ENCODE measurements at regions not wholly inside any gene's neighbourhood (a gene's known extent, or its start where the extent isn't known, plus 50 kb on each side); places are given as distances from the start of the nearest gene placed in this dataset.
A peak's percentile ranks its signal among the peaks of the same experiment; 100 is the strongest.

DNA sequence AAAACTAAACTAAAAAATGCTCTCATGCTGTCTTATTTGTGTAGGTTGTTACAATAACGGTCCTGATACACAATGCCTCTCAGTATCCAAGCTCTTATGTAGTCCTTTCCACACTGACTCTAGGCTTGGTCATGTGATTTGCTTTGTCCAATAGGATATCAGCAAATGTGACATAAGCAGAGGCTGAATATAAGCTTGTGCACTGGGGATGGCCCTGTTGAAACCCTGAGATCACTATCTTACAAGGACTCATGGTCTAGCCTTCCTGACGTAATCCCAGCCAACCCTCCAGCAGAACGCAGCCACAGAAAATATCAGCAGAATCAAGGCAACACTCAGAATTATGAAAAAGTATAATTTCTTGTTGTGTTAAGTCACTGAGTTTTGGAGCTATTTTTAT, 145.1 kb upstream of the CCN2 start:
- DNase-seq (ENCODE audit: low spot score): no peak

DNA sequence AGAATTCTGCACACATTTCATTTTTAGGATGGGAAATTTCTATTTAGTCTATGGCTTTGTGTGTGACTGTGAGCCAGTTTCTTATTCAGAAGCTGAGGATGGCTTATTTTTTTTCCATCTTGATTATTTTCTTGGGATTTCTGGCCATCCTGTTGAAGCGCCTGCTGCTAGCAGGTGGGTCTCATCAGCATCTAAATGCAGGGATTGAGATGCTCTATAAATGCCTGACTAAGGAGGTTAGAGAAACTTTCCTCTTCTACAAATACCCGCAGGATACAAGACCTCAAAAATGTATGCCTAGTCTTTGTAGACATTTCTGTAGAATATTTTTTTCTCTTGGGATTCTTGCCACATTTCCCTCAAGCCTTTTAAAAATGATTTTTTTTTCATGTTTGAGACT, 138.0 kb upstream of the CCN2 start:
- DNase-seq (ENCODE audit: low spot score): no peak

DNA sequence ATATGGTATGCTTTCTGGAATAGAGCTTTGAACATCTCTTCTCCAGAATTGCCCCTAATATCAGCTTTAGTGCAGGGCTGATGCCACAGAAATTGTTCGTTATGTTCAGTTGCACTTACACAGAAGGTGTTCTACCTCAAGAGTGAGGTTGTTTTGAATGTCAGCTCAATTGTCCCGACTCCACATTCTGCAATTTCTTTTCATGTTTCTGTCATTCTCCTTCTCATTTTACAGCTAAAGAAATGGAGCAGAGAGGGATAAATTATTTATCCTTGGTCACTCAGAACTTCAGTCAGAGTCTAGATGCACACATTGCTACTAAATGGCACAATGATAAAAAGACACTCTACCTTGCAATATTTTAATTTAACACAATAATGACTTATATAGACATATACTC, 137.0 kb upstream of the CCN2 start:
- no peak for DNase-seq (ENCODE audit: low spot score)

DNA sequence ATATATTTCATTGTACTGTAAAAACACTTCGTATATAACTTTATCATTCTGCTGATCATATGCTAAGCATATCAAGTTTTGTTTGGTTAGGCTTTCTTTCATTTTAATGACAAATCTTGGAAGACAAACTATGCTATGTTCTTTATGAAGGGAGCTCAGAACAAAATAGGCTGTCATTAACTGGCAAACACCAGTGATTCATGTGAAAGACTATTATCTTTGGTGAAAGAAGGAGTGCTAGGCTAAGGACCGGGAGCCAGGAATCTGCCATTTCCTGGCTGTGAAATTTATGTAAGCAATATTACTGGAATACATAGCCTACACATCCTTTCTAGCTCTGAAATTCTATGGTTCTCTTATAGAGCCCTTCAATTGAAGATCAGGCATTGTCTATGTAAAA, 136.2 kb upstream of the CCN2 start:
- no peak for DNase-seq (ENCODE audit: low spot score)

DNA sequence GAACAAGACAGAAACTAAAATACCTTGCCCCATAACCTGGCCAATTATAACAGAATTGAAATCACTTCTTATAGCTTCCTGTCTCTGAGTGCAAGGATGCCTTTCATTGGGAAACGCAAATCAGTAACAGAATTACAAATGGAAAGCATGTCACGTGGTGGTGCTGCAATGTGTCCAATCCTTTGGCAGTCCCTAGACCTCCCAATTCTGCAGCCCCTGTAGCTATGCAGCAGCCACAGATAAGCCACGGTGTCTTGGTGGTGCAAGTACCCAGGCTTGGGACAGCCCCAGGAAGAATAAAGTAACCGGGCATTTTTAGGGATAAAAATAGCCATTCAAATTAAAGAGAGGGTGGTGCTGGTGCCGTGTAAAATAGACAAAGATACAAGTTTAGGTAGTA, 134.6 kb upstream of the CCN2 start:
- no peak for DNase-seq (ENCODE audit: low spot score)

DNA sequence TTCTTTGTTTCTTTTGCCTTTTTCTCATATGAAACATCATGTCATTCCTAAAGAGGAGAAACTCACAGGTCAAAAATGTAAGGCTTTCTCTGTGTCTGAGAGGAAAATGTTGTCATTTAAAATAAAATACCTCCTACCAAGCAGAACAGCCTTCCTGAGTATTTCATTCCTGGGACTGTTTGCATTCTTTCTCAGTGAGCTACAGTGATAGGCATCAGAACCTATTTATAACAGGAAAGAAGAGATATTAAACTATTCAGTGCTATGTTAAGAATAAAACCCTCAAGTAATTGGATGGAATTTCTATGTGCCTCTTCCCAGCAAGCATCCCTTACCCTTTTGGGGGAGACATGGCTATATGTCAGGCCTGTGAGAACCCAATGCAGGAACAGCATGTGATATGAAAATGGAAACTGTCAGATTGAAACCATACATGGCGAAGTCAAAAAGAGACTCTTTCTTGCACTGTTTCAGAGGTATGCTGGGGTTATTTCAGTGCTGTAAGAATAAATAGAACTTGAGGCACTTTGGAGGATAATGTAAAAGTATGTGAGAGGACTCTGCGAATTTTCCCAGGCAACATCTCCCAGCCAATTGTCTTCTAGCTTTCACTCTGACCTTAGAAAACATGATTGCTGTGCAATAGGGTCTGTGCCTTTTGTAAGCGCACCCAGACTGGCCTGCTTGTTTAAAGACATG, 133.8 kb upstream of the CCN2 start:
- no peak for DNase-seq (ENCODE audit: low spot score)

DNA sequence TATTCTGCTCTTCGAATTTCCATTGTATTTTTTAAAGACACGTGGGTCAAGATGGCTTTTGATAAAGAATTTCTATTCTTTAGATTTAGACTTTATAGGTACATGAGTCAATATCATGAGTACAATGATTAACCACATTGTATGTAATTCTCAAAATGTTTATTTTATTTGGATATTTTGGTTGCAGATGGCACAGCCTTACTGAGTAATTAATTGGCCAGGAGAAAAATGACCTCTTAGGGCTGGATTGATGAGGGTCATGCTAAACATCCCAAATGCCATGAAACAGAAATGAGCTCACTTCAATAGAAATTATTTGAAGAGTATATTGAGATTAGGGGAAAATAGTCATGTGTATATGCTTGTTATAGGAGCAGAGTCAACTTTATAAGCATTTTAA, 131.2 kb upstream of the CCN2 start:
- no peak for DNase-seq (ENCODE audit: low spot score)

DNA sequence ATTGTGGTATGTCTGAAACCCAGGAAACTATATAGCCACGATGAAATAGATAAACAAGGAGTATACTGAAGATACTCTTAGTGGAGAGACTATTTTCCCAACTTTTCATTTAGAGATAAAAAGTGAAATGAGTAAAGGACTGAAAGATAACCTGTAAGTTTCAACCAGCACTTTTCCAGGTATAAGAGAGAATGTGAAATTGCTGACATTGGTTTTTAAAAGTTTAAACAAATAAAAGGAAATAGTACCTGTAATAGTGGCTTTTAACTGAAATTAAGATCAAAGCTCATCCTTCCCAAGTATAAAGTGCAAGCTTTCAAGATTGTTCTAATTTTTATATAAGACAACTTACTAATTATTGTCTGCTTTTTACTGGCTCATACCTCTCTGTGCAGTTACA, 130.2 kb upstream of the CCN2 start:
- DNase-seq (ENCODE audit: low spot score): no peak

DNA sequence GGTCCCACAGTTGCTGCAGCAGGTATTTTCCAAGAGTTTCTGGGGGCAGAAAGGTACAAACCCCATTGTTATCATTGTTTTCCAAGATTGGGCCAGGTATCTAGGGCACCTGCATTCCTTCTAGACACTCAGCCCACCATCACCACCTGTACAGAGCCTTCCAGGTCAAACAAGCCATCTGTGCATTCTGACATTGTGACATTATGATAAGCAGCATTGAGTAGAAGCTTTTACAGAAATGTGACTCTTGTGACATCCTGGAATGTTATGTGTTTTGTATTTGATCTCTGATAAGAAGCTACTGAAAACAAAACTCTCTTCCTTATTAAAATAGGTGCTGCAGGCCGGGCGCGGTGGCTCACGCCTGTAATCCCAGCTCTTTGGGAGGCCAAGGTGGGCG, 128.1 kb upstream of the CCN2 start:
- no peak for DNase-seq (ENCODE audit: low spot score)

DNA sequence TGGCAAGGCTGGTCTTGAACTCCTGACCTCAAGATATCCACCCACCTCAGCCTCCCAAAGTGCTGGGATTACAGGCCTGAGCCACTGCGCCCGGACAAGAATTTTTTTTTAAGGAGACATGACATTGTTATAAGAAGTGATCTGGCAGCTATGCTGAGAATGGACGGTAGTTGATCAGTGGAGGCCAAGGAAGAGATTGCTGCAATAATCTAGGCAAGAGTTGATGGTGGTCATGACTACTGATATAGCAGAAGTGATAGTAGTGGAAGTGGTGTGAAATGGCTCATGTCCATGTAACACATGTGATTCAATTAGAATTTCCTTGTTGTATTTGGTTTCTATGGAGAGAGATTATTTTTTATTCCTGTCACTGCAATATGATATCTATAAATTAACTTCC, 125.3 kb upstream of the CCN2 start:
- no peak for DNase-seq (ENCODE audit: low spot score)

DNA sequence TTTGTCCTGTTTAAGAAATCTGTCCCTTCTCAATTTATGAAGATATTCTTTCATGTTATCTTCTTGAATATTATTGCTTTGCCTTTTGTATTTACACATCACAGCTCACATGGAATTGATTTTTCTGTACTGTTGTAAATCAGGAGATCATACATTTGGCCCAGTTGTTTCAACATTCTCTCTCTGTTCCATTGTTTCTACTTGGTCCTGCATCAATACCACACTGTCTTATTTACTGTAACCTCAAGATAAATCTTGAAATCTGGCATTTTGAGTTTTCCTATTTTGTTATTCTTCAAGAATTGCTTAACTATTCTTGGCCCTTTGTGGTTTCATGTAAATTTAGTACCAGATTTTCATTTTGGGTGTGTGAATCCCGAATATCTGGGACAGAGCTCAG, 121.7 kb upstream of the CCN2 start:
- DNase-seq (ENCODE audit: low spot score): no peak

DNA sequence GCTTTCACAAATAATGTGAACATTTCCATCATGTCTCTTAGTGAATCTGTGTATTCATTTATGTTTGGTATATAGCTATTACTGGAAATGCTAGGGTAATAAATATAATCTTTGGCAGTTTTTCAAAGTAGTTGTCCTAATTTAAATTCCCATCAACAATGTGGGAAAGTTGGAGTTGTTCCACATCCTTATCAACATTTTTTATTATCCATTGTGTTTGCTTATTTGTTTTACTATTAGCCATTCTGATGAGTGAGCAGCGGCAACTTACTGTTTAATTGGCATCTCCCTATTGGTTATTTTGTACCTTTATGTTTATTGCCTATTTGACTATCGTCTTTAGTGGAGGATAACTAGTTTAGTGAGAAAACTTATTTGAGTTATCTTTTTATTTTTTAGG, 121.1 kb upstream of the CCN2 start:
- DNase-seq (ENCODE audit: low spot score): no peak

DNA sequence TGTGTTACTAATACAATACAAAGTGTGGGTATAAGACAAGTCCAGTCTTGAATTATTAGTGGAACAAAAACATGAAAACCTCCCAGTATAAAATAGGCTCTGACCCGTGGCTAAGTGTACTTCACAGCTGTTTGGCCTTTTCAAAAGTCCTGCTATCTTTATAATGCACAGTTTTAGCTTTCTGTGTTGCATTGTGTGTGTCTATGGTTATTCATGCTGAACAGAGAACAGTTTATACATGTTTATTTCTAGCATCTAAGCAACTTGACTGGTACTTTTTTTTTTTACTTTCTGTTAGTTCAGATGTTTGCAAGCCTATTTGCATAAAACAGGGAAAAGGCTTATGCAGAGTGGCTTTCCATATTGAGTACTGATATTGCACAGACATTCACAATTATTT, 119.2 kb upstream of the CCN2 start:
- DNase-seq (ENCODE audit: low spot score): peak; percentile 10

DNA sequence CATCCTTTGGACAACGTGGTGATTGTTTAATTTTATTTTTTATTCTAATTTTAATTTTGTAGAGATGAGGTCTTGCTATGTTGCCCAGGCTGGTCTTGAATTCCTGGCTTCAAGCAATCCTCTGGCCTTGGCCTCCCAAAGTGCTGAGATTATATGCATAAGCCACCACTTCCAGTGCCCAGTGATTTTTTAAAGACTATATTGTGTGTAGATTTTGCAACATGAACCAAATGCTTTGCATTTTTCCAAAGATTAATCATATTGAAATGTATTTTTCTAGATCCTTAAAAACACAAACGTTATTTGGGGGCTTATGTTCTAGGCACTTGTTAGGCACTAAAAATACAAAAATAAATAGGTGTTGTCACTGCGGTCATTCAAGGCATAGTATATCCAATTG, 117.6 kb upstream of the CCN2 start:
- DNase-seq (ENCODE audit: low spot score): no peak

DNA sequence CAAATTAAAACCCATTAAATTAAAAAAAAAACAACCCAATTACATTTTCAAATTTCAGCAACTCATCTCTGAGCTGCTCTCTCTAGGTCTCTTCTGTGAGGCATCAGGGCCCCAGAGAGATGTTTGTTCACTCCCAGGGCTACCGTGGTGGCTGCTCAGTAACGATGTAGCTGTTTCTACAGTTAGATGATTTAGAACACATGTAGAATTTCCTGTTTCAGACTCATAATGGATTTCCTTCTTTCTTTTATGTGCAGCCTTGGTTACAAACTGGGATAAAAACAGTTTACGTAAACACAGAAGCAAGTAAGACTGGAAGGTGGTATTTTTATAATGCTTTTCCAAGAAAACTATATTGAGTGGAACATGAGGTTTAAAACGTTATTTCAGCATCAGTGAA, 116.1 kb upstream of the CCN2 start:
- no peak for DNase-seq (ENCODE audit: low spot score)

DNA sequence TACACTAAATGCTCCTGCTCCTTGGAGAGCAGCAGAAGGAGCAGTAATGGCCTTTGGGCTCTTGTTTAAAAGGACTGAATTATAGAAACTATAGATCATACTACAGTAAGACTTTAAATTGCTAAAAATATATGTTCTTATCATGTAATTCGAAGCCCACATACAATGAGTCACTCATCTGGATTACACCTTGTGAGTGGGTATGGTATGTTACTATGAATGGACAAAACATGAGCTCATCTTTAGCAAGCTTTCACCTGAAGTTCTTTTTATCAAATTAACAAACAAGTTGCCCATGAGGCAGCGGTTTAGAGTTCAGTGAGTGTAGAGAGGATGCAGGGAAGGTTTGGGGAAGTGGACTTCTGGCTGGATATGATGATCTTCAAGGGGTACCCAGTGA, 114.4 kb upstream of the CCN2 start:
- DNase-seq (ENCODE audit: low spot score): no peak

DNA sequence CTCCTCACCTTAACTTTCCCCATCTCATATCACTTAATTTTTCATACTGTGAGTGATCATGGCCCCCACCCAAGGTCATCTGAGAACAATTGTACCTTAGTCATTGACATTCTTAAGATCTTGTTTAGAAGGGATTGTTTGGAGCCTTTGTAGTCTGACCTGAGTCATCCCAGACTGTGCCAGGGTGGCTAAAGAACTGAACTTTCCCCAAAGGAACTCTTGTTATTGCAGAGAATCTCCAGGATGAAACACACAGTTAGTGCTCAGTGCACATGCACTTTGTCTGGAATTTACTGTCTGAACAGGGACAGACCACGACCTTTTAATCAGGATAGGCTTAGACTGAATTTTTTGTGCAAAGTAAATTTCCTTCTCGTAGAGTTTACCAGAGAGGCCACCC, 112.6 kb upstream of the CCN2 start:
- DNase-seq (ENCODE audit: low spot score): no peak

DNA sequence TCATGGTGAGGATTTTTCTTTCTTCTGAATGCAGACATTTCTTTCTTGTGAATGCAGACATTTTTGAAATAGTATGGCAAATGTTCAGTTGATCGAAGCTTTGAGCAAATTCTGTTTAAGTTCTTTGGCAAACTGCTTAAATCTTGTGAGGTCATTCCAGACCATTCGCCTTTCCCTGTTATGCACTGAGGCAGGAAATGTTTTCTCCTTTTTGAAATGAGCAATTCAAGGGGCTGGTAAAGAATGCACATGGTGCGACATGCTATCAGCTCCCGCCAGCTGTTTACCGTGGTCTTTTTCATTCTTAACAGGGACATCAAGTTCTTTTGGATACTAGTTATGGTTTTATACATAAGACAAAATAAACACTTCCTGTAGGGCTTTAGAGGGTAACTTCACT, 112.0 kb upstream of the CCN2 start:
- no peak for DNase-seq (ENCODE audit: low spot score)

DNA sequence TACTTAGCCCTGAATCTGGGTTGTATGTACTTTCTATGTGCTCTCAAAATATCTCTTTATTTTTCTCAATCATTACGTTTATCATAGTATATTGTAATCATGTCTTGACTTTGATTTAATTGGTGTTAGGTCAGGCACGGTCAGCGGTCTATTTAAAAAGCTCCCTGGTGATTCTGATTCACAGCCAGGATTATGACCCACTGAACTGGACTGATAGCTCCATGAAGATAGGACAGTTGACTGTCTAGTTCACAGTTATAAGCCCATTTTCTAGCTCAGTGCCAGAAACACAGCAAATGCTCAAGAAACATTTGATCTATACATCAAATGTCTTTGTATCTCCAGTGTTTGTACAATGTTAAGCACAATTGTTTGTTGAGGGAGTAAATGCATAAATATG, 111.5 kb upstream of the CCN2 start:
- DNase-seq (ENCODE audit: low spot score): no peak

DNA sequence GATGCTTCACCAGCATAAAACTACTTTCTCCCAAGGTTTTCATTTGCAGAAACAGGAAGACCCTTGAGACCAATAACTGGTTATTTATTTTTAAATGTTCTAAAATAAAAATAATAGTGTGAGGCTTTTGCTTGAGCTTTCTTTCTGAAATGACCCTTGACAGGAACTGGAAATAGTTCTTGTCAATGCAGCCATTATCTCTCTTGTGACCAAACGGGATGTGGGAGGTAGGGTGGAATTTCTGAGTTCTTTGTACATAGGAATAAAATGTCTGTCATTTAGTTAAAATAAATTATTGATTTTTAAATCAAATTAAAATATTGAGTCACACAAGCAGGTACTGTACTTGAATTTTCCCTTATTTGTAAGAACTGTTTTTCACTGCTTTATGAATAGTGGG, 110.2 kb upstream of the CCN2 start:
- no peak for DNase-seq (ENCODE audit: low spot score)

DNA sequence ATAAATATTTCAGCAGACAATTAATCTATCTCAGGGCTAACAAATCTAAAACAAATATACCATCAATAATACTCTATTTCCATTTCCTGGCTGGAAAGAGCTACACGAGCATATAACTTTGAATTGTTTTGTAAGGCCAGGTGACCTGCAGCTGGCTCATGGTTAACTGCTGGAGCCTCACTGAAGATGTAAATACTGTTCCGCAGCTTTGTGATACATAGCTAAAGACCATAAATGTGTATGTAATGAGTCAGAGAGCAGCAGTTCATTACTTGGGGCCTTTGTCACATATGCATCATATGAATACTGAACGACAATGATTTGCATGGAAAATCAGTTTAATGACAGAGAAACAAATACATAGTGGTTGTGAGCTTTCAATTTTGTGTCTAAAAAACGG, 109.4 kb upstream of the CCN2 start:
- DNase-seq (ENCODE audit: low spot score): no peak

DNA sequence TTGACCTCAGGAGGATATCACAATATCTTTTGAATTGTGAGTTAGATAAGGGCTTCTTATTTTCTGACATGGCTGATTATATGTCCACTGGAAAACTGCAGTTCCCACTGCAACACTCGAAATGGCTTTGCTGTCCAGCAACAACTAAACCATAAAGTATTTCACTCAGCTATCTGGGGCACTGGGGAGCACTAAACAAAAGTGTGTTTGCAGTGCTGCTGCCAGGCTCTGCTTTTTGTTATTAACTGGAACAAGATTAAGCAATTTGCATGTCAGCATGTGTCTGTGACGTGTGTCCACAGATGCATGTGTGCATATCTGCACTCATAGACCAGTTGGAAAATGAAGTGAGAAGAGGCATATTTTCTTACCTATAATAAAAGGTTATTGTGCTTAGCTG, 107.8 kb upstream of the CCN2 start:
- no peak for DNase-seq (ENCODE audit: low spot score)

DNA sequence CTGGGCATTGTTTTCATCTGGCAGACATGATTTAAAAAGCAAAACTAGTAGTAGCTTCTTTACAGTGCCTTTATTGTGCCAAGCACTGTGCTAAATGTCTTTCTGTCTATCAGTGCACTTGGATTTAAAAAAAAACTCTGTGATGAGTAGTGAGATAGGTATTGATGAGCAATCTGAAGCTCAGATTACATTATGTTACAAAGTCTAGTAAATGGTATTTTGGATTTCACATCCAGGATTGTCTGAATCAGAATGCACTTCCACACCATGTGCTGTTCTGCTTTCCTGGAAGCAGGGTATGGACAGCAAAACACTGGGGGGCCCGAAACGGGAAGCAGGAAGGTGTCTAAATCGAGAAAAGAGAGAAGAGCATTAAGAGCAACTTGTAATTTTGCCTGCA, 103.4 kb upstream of the CCN2 start:
- no peak for DNase-seq (ENCODE audit: low spot score)

DNA sequence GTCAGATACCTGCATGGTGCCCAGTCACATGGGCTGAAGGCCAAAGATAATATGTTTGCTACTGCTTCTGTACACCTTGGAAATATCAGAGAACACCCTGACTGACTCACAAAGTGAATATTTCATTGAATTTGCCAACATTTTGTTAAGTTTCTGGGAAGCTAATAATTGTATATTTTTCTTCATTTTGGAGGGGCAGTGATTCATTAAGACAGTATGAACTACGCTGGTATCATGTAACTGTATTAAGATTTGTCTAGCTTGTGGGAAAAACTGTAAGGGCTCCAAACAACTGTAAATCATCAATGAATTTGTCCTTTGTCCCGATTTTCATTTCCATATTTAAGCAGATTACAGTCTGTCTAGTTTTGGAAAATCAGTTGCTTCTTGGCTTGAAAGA, 102.3 kb upstream of the CCN2 start:
- DNase-seq (ENCODE audit: low spot score): no peak

DNA sequence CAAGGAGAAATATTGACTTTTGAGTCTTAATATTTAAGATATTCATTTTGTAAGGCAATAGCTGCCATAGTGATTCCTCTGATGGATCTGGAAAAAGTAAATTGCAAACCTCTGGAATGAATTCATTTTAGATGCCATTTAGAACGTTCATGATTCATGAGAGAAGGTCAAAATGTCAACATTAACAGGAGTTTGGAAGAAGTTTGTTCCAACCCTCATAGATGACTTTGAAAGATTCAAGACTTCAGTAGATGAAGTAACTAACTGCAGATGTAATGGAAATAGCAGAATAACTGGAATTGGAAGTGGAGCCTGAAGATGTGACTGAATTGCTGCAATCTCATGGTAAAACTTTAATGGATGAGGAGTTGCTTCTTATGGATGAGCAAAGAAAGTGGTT, 100.9 kb upstream of the CCN2 start:
- no peak for DNase-seq (ENCODE audit: low spot score)

Measured in germinal center (tissue), 1 donor.